B cell (primary cell): ENCODE measurements at regions not wholly inside any gene's neighbourhood (a gene's known extent, or its start where the extent isn't known, plus 50 kb on each side); places are given as distances from the start of the nearest gene placed in this dataset.

Experiments
- ATAC-seq: fragments of 200-7000 bp; cut with Tn5 transposase; one replicate; pipeline ENCODE4 v1.10.0; 2021; ENCODE audit warnings: low read depth, mild to moderate bottlenecking, moderate number of reproducible peaks, moderate library complexity
- CTCF ChIA-PET: fragments of 350-600 bp; sonication (Branson Sonifier 250); formaldehyde crosslinking; loops from one replicate; lab custom pipeline; 2021; ENCODE audit warnings: antibody characterized with exemption, inconsistent platforms; lab: Charles Lee
- POLR2A ChIA-PET: fragments of 350-600 bp; sonication (Branson Sonifier 250); formaldehyde crosslinking; loops from one replicate; lab custom pipeline; 2021; ENCODE audit warnings: antibody characterized with exemption; lab: Charles Lee
- DNase-seq: peaks from one replicate; pipeline ENCODE4 v3.0.0; 2013
- H2AFZ ChIP-seq: 2 replicates; pipeline ENCODE4 v1.6.1; 2012; ENCODE audit warnings: mild to moderate bottlenecking, low read depth, low read length; ENCODE audit not compliant: insufficient read depth, poor library complexity, severe bottlenecking
- H3K27ac ChIP-seq, 2 donors: 1 replicate in 1 of 2; 2 replicates in 1 of 2; pipeline ENCODE4 v1.5.1; 2012 to 2013; ENCODE audit warnings: low read length in 2 of 2, mild to moderate bottlenecking in 2 of 2, moderate library complexity in 1 of 2
- H3K27me3 ChIP-seq, 4 experiments: fragments of 200-600 bp in 1 of 4; sonication (generic) in 1 of 4; replicated peaks in 1 of 4; 1 replicate in 2 of 4; 2 replicates in 2 of 4; pipeline versions ENCODE4 v1.6.1 to v1.7.0; 2013 to 2016; ENCODE audit warnings: low read length in 3 of 4, mild to moderate bottlenecking in 2 of 4, mixed read lengths in 1 of 4, moderate library complexity in 1 of 4; ENCODE audit not compliant: insufficient read depth in 4 of 4, control insufficient read depth in 3 of 4; ENCODE audit errors: control extremely low read depth in 1 of 4
- H3K36me3 ChIP-seq, 2 experiments: replicated peaks in 1 of 2; 1 replicate in 1 of 2; 2 replicates in 1 of 2; pipeline versions ENCODE4 v1.6.1 to v1.7.1; 2013; ENCODE audit warnings: low read length in 1 of 2; ENCODE audit not compliant: insufficient read depth in 2 of 2, control insufficient read depth in 1 of 2; ENCODE audit errors: control extremely low read depth in 1 of 2, extremely low read depth in 1 of 2
- H3K4me1 ChIP-seq, 2 donors: fragments of 200-600 bp in 1 of 2; sonication (generic) in 1 of 2; 1 replicate in 1 of 2; 2 replicates in 1 of 2; pipeline versions ENCODE4 v1.5.1 to v1.6.1; 2013 to 2017; ENCODE audit warnings: low read length in 2 of 2; ENCODE audit not compliant: control insufficient read depth in 2 of 2, insufficient read depth in 2 of 2
- H3K4me2 ChIP-seq: replicated peaks from 2 replicates; pipeline ENCODE3; 2012; ENCODE audit warnings: mild to moderate bottlenecking, low read depth, low read length; ENCODE audit not compliant: poor library complexity, severe bottlenecking
- H3K4me3 ChIP-seq, 5 experiments: fragments of 200-600 bp in 1 of 5; sonication (generic) in 1 of 5; 1 replicate in 3 of 5; 2 replicates in 2 of 5; pipeline versions ENCODE4 v1.5.1 to v1.7.0; 2011 to 2016; ENCODE audit warnings: low read length in 4 of 5, mild to moderate bottlenecking in 4 of 5, low read depth in 2 of 5, control low read depth in 1 of 5, moderate library complexity in 1 of 5; ENCODE audit not compliant: insufficient read depth in 1 of 5; ENCODE audit errors: control extremely low read depth in 1 of 5, extremely low read depth in 1 of 5
- H3K79me2 ChIP-seq: fragments of 200-600 bp; sonication (generic); one replicate; pipeline ENCODE4 v1.6.0; 2016; ENCODE audit warnings: low read length; ENCODE audit not compliant: control insufficient read depth, insufficient read depth
- H3K9ac ChIP-seq: fragments of 200-600 bp; sonication (generic); 2 replicates; pipeline ENCODE4 v1.6.1; 2017; ENCODE audit warnings: mild to moderate bottlenecking, low read length, moderate library complexity
- H3K9me3 ChIP-seq, 3 donors: one replicate each; pipeline versions ENCODE4 v1.6.1 to v1.7.1; 2013; ENCODE audit warnings: low read length in 2 of 3; ENCODE audit not compliant: control insufficient read depth in 2 of 3, insufficient read depth in 1 of 3; ENCODE audit errors: control extremely low read depth in 1 of 3
- H4K20me1 ChIP-seq: 2 replicates; pipeline ENCODE4 v1.6.0; 2012; ENCODE audit warnings: mild to moderate bottlenecking, low read length; ENCODE audit not compliant: insufficient read depth, control insufficient read depth, poor library complexity, severe bottlenecking
- H3K27ac Mint-ChIP-seq: one replicate; pipeline ENCODE4 v1.8.0; 2021; ENCODE audit warnings: mixed read lengths
- H3K27me3 Mint-ChIP-seq: one replicate; pipeline ENCODE4 v1.8.0; 2021; ENCODE audit warnings: mixed read lengths
- H3K4me1 Mint-ChIP-seq: one replicate; pipeline ENCODE4 v1.8.0; 2021; ENCODE audit warnings: mixed read lengths
- H3K4me3 Mint-ChIP-seq: one replicate; pipeline ENCODE4 v1.8.0; 2021; ENCODE audit warnings: mixed read lengths
- H3K9me3 Mint-ChIP-seq: one replicate; pipeline ENCODE4 v1.8.0; 2022; ENCODE audit warnings: mixed read lengths; ENCODE audit not compliant: insufficient read depth
- CTCF ChIP-seq: fragments of 200-600 bp; IDR thresholded peaks from one replicate; pipeline ENCODE4 v1.8.0; 2022; ENCODE audit warnings: antibody characterized with exemption, mild to moderate bottlenecking
- EZH2 ChIP-seq: IDR thresholded peaks from 2 replicates; pipeline ENCODE4 v1.6.1; 2012; ENCODE audit warnings: borderline replicate concordance, low read depth, mild to moderate bottlenecking, moderate library complexity, low read length; ENCODE audit not compliant: insufficient read depth, poor library complexity, severe bottlenecking
- WGBS: methylation state at CpG from one replicate; pipeline ENCODE4 v1.1.5; 2013; ENCODE audit warnings: missing lambda C conversion rate; ENCODE audit not compliant: insufficient coverage; 5-methylcytosine and 5-hydroxymethylcytosine counted together
- intact Hi-C: fragments of 100-400 bp; cut with micrococcal nuclease; formaldehyde crosslinking; loops from one replicate; pipeline ENCODE4 v1.10.0; 2022

GRCh38 chr11:100556781-100557180 lies 130.3 kb upstream of the ARHGAP42 start:
- H3K4me1 Mint-ChIP-seq = no peaks in the 10 kb centered on the region
- Histone ChIP-seq H3K27ac (no peak overlapping the region), H3K36me3 (no peaks in the 10 kb centered on the region), H3K79me2 (no peaks in the 10 kb centered on the region), H3K4me1 (no peaks in the 10 kb centered on the region), H3K4me2 (no peak overlapping the region), H3K9ac (no peak overlapping the region), H3K4me3 (no peak overlapping the region), H3K27me3 (no peaks in the 10 kb centered on the region), H3K9me3 (no peaks in the 10 kb centered on the region), H4K20me1 (no peaks in the 10 kb centered on the region), H2AFZ (no peak overlapping the region)
- ChIA-PET CTCF (no interaction called here), POLR2A (no interaction called here)
- H3K4me3 Mint-ChIP-seq = no peak overlapping the region
- intact Hi-C loops = no loop called here
- DNase-seq (no peak), ATAC-seq (no peak)
- no peaks in the 10 kb centered on the region for H3K9me3 Mint-ChIP-seq
- no peak overlapping the region for H3K27ac Mint-ChIP-seq
- TF ChIP-seq EZH2 = no peak
- TF ChIP-seq CTCF = no peak
- H3K27me3 Mint-ChIP-seq = peaks cover 14% of the 10 kb centered on the region
- WGBS = no CpG with 5 or more reads among the region's 1 CpG

DNA sequence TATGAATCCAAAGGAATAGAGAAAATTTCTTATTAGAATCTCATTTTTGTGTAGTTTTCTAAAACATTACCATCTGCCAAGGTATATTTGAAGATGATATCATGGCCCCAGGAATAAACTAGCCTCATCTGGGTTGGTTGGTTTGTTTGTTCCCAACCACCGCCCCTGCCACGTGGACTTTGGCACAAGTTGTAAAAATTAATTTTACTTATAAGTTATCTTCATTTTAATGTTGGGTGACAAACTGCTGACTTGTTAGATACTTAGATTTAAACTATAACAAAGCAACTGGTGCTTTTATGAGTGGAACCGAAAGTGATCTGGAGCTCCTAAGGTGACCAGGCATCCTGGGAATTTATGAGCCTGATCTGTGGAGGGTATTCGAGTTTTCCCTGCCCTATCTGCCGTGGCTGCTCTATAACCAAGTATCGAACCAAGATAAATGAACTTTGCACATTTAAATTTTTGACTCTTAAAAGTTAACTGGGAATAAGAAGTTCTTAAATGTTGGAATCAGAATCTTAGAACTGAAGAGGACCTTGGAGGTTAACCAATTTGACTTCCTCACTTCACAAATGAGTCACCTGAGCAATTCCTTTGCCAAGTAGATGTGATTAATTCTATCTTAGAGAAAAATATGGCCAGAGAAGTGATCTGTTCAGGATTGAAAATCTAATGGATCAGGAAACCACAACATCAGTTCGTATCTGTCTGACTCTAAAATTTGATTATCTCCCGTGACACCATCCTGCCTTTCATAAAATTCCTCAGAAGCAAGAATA lies 129.1 kb upstream of the ARHGAP42 start:
- H4K20me1 ChIP-seq = no peaks in the 10 kb centered on the region
- no peak for DNase-seq
- no peak overlapping the region for H3K4me2 ChIP-seq
- no peak overlapping the region for H3K27ac ChIP-seq
- no peaks in the 10 kb centered on the region for H3K9me3 ChIP-seq
- H3K27ac Mint-ChIP-seq = no peak overlapping the region
- H2AFZ ChIP-seq = no peak overlapping the region
- no peaks in the 10 kb centered on the region for H3K4me1 Mint-ChIP-seq
- no peak overlapping the region for H3K4me3 Mint-ChIP-seq
- no peaks in the 10 kb centered on the region for H3K27me3 ChIP-seq
- CTCF ChIA-PET = no interaction called here
- no peak for ATAC-seq
- WGBS = 90% methylated on average over 2 of the region's 8 CpGs
- H3K4me1 ChIP-seq = no peaks in the 10 kb centered on the region
- intact Hi-C loops = no loop called here
- H3K9ac ChIP-seq = no peak overlapping the region
- H3K79me2 ChIP-seq = no peaks in the 10 kb centered on the region
- H3K27me3 Mint-ChIP-seq = peaks cover 9% of the 10 kb centered on the region
- POLR2A ChIA-PET = no interaction called here
- H3K9me3 Mint-ChIP-seq = no peaks in the 10 kb centered on the region
- no peak overlapping the region for H3K4me3 ChIP-seq
- H3K36me3 ChIP-seq = no peaks in the 10 kb centered on the region
- no peak for TF ChIP-seq EZH2
